ENCODE measurements at regions not wholly inside any gene's neighbourhood (a gene's known extent, or its start where the extent isn't known, plus 50 kb on each side); places are given as distances from the start of the nearest gene placed in this dataset.

DNA sequence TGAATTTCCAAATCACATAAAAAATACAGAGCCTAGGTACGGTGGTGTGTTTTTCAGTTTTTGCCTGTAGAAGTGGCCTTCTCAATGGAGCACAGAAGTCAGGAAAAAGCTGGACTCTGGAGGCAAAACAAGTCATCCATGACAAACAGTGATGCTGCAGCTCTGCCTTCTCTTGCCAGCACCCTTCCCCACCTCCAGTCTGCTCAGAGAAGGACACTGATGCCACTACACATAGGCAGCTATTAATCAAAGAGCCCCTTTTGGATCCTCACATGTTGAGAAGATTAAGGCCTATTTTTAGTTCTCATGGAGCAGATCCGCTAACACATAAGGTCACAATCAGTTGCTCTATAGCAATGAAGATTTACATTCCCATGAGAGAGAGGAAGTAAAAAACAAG is 181.6 kb upstream of the GALNT5 start:
- DNase-seq = no peak

DNA sequence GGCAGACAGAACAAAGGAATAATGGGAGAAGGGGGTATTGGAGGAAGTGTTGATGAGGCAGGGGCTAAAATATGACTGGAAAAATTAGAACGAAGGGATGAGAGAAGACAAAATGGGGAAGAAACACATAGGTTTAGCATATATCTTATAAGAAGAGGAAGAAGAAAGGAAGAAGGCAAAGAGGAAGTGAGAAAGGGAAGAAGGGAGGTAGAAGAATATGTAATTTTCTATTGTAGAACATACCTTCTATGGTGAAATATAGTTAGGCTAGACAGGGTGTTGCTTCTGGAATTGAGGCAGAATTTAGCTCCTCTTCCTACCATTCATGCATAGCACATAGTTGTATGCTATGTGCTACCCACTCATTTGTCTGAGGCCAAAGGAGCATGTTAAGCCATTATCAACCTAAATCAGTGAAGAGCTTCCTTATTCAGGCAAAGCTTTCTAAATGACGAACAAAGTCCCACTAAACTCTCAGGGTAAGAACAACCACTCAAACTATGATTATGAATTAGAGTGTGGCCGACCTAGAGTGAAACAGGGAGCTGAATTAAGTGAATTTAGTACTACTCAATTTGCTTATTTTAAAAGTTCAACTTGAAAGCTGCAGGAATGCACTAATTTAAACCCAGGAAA is 180.9 kb upstream of the GALNT5 start:
- no peak for DNase-seq

DNA sequence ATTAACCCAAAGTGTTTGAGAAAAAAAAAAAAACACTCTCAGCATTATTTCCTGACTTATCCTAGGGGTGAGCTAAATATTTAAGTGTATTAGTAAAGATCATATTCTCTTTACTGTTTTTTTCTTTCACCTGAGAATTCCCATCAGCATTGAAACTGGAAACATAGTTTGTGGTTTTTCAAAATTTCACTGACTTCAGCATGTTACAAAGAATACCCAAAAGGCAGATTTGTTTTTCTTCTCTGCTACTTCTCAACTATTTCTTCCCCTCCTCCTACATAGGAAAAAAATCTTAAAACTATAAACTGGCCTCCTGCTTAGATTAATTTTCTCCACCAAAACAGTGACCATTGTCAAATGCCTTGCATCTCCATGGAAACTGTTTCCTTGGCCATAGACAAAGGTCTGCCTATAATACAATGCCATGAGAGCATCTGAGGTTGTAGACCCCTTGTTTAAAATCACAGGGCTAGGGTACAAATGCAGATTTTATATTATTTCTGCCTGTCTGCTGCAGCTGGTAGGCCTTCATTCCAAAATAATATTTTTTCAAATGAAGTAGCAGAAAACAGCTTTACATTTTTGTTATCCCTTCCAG is 179.7 kb upstream of the GALNT5 start:
- DNase-seq = no peak

DNA sequence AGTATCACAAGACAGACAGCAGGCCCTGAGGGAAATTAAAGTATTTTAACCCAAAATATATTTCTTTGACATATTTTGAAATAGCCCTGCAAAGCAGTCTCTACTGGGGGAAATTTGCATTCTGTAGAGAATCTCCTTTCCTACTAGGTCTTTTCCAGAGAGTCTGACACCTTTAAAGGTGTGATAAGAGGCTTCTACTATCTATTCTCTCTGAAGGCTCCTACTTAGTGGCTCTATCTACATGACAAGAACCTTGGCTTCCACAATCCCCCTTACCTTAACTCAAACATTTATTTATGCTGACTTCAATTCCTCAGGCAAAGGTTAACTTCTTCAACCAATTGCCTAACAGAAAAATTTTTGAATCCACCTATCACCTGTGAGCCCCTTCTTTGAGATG is 174.6 kb upstream of the GALNT5 start:
- DNase-seq = no peak

DNA sequence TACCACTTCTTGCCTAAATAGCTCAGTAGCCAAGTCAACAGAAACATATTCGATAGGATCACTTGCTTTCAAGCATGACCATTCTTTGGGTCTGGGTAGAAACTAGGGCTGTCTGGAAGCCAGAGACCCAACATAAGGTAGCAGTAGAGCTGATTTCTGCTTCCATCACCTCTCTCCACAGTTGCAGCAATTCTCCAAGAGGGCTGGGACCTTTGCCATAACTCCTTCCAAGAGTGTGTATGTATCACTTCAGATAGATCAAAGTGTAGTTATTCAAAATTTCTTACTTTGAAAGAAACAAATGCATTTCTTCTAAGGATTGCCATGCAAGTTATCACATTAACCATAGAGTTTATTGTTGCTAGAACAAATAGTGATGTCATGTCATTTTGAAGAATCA is 172.0 kb upstream of the GALNT5 start:
- no peak for DNase-seq

DNA sequence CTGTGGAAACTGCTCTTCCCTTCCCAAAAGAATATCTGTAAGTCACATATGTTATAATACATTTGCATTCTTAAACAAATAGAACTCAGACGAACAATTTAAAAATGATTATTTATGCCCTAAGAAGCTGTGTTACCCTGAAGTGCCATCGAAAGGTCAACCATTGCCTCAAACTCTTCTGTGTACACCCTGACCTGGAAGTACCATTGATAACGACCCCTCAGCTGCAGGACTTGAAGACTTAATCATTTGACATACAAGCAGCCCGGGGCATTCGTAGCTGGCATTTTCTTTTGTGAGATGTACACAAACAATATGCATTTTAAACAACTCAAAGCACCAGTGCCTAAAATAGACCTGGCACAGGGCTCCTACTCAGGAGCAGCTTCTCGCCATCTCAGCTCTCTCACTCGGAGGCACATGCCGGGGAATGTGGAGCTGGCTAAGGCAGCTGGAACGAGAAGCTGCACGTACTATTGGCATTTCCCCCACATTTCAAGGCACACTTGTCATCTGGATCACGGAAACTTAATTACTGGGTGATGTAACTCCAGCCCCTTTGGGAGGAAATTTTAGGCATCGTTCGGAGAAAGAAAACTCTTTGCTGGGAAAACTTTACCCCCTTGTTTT is 170.0 kb upstream of the GALNT5 start:
- DNase-seq = peak; percentile 46

DNA sequence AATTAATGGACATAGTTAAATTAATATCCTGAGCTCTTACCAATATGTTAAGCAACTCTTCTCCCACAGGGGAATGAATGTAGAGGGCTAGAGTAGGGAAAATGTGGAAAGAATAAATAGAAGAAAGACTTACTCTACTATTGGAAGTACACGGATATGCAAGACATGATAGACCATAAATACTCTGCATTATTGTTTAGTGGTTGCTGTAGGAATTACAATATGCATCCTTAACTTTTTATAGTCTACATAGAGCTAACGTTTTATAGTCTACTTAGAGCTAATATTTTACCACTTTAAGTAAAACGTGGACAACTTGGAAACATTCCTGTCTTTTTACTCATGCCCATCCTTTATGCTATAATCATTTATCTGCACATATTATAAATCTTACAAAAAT is 163.8 kb upstream of the GALNT5 start:
- no peak for DNase-seq

DNA sequence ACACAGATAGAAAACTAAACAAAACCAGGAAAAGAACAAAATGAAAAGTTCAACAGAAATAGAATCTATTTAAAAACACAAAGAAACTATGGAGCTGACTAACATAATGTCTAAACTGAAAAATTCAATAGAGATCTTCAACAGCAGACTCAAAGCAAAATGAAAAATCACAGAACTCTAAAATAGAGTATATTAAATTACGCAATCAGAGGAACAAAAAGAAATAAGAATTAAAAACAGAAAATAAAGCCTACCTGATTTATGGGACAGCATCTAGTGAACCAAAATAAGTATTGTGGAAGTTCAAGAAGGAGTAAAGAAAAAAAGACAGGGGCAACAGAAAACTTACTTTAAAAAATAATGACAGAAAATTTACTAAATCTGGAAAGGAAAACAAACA is 152.1 kb upstream of the GALNT5 start:
- no peak for DNase-seq

DNA sequence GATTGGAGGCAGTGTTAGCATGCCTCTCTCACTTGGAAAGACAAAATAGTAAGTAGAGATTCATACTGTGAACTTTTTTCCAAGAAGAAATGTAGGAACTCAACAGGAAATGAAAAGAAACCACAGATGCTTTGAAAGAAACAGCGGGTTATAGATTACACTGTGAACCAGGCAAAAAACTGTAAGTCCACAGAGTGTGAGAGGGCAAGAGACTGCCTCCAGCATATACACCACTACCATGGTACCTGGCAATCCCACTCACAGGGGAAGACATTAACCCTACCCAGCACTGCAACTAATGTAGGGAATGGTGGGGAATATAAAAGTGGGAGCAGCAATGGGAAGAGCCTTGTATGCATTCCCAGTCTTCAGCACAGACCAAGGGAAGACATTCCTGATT is 150.6 kb upstream of the GALNT5 start:
- DNase-seq = no peak

DNA sequence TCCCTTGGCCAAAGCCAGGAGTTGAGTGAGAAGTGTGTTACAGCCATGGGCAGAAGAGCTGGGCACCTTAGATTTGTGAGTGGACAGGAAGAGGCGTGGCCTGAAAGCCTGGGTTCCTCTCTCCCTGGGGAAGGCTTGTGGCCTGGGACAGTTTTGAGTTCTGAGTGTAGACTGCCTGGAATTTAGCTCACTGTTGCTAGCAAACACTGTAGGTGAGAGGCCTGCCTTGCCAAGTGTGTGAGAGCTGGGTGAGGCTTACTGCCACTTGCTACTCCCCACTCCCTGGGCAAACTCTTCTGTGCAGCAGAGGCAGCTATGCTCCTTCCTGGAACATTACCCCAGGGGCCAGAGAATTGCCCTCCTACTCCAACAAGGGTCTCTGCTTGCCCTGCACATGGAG is 150.0 kb upstream of the GALNT5 start:
- DNase-seq = no peak

DNA sequence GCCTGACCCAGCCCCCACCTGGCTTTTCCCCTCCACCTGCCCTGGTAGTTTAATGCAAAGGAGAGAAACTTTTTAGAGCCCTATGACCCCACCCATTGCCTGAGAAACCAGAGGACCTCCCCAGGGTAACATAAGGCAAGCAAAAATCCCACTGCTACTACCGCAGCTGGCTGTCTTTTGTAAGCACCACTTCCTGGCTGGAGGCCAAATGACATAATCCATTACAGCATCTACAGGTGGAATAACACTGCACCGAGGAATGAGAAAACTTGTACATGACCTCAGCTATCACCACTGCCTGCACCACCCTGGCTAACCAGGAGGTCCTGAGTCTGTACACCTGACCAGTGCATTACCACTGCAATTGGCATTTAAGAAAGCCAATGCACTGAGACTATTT is 149.6 kb upstream of the GALNT5 start:
- no peak for DNase-seq

DNA sequence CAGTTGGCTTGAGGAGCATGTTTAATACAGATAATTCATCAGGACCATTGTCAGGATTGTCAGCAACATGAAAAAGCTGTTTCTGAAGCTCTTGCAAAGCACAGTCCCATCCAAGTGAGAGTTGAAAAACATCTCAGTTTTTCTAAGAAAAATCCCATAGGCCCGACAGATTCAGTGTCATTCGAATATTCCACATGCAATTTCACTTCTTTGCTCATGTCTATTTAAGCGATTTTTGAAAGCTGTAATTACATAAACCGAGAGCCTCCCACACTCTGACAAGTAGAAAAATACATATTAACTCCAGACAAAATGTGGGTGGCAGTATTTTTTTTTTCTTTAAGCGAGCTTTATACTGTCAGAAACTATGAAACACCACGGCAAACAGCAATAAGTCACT is 134.7 kb upstream of the GALNT5 start:
- no peak for DNase-seq

DNA sequence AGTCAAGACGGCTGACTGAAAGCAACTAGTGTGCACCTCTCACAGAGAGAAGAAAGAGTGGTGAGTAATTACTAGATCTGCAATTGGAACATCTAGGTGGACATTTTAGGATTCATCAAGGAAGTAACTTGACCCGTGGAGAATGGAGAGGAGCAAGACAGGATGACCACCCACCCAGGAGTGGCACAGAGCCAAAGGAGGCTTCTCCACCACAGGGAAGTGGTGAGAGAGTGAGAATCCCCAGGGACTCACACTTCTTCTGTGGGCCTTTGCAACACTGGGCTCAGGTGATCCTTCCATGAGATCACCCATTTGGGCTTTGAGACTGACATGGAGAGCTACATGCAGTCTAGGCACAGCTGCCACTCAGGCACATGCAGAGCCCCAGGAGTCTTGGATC is 132.8 kb upstream of the GALNT5 start:
- DNase-seq = no peak

DNA sequence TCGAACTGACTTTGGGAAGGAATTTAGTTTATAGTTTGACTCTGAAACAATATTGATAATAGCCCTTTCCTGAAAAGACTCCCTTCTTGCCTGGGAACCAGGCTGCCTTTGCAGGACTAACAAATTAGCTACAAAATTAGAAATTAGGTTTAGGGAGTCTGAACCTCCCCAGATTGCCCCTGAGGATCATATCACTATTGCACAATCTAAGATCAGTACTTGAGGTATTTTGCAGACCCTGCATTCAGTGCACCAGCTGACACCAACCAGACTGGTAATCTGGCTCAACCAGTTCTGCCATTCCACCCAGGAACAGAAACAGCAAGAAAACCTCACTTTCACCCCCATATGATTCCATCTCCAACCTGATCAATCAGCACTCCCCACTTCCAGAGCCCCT is 131.8 kb upstream of the GALNT5 start:
- DNase-seq = no peak

DNA sequence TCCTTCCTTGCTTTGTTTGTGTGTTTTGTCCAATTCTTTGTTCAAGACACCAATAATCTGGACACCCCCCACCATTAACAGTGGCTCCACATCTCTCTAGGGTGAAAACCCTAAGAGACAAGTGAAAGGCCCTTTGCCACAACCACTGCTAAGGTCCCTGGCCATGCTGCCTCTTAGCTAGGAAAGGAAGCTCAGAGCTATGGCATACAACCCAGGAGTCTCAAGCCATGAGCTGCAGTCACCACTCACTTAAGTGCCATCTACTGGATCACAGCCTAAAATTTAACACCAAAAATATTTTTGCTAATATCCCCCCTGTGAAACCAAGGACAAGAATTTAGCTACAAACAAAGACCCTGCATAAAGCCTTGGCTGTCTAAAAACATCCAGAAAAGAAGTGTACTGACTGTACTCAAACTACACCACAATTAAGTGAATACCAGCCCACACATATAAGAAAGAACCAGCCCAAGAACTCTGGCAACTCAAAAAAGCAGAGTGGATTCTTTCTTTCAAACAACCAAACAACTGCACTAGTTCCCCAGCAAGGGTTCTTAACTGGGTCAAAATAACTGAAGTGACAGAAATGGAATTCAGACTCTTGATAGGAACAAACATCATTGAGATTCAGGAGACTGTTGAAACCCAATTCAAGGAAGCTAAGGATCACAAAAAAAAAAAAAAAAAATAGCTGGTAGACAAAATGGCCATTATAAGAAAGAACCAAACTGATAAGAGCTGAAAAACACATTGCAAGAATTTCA is 130.1 kb upstream of the GALNT5 start:
- no peak for DNase-seq

DNA sequence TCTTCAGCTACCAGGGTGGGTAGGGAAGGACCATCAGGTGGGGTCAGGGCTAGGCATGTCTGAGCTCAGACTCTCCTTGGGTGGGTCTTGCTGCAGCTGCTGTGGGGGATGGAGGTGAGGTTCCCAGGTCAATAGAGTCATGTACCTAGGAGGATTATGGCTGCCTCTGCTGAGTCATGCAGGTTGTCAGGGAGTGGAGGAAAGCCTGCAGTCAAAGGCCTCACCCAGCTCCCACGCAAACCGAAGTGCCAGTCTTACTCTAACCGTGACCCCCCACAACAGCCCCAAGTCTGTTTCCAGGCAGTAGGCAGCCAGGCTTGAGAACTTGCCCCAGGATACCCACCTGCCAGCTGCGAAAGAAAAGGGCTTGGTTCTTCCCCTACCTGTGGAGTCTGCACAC is 113.6 kb upstream of the GALNT5 start:
- no peak for DNase-seq

DNA sequence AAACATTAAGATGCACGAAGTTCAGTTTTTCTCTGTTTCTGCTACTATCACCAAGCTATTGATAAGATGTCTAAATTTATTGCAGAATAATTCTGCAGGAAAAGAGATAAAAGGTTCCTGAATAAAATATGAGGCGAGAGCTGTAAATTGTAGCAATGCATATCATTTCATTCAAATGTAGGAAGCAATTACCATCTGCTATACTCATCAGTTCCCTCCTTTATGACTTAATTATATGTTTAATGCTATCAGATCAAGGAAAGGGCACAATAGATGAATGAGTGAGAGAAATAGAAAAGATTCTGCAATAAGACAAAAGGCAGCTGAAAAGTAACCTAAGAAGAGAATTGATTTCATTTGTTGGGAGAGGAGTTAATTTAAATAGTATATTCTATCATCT is 108.2 kb upstream of the GALNT5 start:
- no peak for DNase-seq

DNA sequence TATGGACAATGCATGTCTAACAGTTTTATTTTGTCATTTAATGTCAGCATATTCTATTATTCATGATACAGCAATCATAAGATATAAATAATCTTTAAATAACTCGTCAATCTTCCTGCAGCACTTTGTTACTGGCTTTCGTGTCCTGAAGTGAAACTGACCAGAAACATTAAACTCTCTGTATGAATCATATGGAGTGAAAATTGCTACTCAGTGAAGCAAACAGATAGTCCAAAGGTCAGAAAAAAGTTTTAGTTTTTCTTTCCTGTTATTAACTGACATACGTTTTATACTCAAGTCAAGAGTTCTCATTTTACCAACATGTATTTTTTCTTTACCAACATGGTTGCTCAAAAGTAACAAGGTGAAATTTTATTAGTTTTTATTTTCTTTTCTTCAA is 106.8 kb upstream of the GALNT5 start:
- DNase-seq = no peak

DNA sequence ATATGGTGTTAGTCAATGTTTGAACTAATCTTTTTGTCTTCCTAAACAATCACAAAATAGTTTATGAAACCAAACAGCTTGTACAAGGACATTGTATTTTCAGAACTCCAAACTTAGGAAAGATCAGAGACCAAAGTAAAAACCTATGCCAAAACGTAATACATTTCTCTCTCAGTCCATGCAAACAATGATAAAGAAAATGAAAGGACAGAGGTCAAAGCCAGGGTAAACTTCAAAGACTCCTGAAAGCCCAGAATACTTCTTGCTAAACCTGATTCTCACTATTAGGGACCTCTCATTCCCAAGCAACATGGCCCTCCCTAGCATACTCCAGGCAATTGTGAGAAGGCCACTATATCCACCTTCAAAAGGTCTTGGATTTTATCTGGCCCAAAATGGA is 105.1 kb upstream of the GALNT5 start:
- DNase-seq = no peak

DNA sequence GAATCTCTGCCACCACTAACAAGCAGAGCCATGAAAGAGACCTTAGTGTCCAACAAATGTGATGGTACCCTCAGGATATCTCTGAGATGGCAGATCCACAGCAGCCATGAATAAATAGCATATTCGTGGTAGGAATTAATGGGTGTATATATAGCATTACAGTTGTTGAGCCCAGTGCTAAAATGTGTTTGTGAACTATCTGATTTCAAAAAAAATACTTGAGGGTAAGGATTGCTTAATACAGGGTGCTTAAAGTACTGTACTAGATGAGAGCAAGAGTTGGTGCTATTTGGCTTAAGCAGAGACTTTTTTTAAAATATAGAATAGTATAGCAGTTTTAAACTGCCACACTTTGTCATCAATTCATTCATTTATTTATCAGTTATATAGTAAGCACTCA is 101.5 kb upstream of the GALNT5 start:
- no peak for DNase-seq

DNA sequence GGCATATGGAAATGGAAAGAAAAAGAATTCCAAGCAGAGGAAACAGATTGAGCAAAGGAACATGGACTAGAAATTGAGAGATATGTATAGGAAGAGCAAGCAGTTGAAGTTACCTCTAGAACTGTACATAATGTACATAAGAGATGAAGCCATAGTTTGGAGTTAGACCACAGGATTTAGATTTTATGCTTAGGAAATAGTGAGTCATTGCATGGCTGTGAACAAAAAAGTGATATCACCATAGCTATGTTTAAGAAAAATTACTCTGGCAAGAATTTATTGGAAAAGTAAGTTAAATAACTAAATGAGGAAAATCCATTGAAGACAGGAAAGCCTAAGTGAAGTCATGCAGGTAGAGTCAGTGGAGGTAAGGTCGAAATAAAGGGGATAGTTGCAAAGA is 99.4 kb upstream of the GALNT5 start:
- no peak for DNase-seq

DNA sequence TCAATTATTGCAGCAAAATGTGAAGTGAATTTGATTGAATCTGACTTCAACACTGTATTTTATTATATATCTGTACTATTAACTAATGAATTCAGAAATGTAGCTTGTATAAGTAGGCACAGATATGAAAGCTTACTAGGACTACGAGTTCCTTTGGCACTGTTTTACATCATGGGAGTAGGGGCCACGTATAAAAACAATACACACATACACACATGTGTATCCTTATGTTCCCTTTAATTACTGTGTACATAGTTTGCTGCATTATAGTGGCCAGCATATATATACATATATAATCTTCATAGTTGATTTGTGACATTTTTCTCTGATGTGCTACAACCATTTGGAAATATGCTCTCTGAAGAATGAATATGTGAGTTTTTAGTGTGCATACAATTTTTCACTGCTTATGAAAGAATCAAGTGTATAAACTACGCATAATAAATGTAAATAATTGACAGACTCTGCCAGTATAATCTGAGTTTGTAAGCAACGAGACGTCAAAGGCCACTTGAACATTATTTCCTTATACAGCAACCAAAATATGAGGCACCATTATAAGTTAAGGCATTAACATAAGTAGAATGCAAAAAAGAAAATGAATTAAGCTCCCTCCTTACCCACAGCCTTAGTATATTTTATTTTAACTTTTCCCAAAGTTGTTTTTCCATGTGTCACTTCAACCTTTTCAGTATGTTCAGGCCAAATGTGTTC is 98.1 kb upstream of the GALNT5 start:
- DNase-seq = no peak

DNA sequence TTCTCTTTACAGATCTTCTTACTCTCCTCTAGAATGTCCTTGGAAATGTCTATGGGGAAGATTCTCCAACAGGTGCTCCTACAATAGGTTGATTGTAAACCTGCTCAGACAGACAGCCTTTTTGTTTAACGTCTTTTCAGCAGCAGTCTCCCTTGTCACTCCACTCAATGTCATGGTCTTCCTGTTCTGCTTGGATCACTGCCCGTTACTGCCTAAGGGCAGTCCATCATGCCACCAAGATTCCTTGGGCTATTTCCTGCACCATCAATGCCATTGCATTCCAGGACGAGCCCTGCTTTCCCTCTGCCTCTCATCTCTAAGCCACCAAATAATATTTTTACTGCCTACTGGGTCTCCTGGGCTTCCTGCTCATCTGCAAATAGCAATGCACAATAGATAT is 97.4 kb upstream of the GALNT5 start:
- no peak for DNase-seq

DNA sequence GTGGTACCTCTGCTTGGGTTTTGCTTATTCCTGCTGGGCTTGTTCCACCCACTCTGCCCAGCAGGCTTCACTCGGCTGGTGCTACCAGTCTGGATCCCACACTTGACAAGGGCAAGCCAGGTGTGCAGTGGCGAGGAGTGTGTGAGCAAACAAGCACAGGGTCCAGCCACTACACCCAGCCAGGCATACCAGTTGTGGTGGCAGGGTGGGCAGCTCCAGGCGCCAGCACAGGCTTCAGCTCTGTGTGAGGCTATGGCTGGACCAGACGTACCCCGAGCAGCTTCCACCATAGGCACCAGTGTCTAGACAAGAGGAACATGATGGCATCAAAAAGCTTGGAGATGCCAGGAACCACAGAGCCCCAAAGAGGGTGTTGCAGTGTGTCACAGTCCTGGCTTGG is 93.1 kb upstream of the GALNT5 start:
- DNase-seq = no peak

Data from left hindlimb (tissue), 1 donor.